ENCODE measurements at regions not wholly inside any gene's neighbourhood (a gene's known extent, or its start where the extent isn't known, plus 50 kb on each side); places are given as distances from the start of the nearest gene placed in this dataset.

DNA sequence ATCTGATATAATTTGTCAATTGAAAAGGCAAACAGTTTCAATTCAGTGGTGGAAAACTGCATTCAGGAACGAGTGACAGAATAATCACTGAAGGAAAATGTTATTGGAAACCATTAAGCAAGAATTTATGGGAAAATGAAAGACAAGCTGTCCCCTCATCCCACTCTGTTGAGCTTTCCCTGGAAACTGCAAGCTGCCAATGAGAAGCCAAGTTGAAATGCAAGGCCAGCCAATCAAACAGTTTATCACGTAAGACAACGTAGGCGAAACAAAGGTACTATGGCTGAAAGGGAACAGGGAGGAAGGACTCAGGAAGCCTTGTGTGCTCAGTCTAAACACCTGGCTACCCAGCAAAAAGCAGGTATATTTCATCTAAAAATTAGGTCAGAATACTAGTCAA is 187.9 kb upstream of the ATP10A start:
- no peak for TF ChIP-seq EZH2phosphoT487 (IDR thresholded peaks at IDR 0.05; ENCODE audit: borderline replicate concordance, low read length)
- TF ChIP-seq, protein P1, sequence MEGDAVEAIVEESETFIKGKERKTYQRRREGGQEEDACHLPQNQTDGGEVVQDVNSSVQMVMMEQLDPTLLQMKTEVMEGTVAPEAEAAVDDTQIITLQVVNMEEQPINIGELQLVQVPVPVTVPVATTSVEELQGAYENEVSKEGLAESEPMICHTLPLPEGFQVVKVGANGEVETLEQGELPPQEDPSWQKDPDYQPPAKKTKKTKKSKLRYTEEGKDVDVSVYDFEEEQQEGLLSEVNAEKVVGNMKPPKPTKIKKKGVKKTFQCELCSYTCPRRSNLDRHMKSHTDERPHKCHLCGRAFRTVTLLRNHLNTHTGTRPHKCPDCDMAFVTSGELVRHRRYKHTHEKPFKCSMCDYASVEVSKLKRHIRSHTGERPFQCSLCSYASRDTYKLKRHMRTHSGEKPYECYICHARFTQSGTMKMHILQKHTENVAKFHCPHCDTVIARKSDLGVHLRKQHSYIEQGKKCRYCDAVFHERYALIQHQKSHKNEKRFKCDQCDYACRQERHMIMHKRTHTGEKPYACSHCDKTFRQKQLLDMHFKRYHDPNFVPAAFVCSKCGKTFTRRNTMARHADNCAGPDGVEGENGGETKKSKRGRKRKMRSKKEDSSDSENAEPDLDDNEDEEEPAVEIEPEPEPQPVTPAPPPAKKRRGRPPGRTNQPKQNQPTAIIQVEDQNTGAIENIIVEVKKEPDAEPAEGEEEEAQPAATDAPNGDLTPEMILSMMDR (IDR thresholded peaks at IDR 0.05; ENCODE audit: low read depth, low read length, poor library complexity, severe bottlenecking), result no peak
